ENCODE measurements at regions not wholly inside any gene's neighbourhood (a gene's known extent, or its start where the extent isn't known, plus 50 kb on each side); places are given as distances from the start of the nearest gene placed in this dataset.

- Histone ChIP-seq H3K9ac (ENCODE audit: low read length) (no peak overlapping the region), H3K36me3 (ENCODE audit: control insufficient read depth, low read depth, low read length) (no peaks in the 10 kb centered on the region), H3K4me1 (ENCODE audit: control insufficient read depth, low read depth, low read length) (no peaks in the 10 kb centered on the region), H3K27me3 (ENCODE audit: control insufficient read depth, insufficient read depth, low read length) (no peaks in the 10 kb centered on the region), H3K9me3 (ENCODE audit: control insufficient read depth, low read depth, low read length) (no peaks in the 10 kb centered on the region), H3K27ac (ENCODE audit: low read length) (no peak overlapping the region), H3K4me3 (ENCODE audit: low read length) (no peak overlapping the region)
Observed at GRCh38 chr4:13024147-13025105, 459.7 kb downstream of the RAB28 start.

- no peaks in the 10 kb centered on the region for H3K9me3 ChIP-seq (ENCODE audit: control insufficient read depth, low read depth, low read length)
- H3K27me3 ChIP-seq (ENCODE audit: control insufficient read depth, insufficient read depth, low read length) = no peaks in the 10 kb centered on the region
- no peak overlapping the region for H3K4me3 ChIP-seq (ENCODE audit: low read length)
- H3K9ac ChIP-seq (ENCODE audit: low read length) = no peak overlapping the region
- no peak overlapping the region for H3K27ac ChIP-seq (ENCODE audit: low read length)
- no peaks in the 10 kb centered on the region for H3K4me1 ChIP-seq (ENCODE audit: control insufficient read depth, low read depth, low read length)
- H3K36me3 ChIP-seq (ENCODE audit: control insufficient read depth, low read depth, low read length) = no peaks in the 10 kb centered on the region
Observed at GRCh38 chr4:13007802-13008470, 476.2 kb downstream of the RAB28 start.

- H3K36me3 ChIP-seq (ENCODE audit: control insufficient read depth, low read depth, low read length) = no peaks in the 10 kb centered on the region
- H3K9ac ChIP-seq (ENCODE audit: low read length) = no peak overlapping the region
- no peaks in the 10 kb centered on the region for H3K4me1 ChIP-seq (ENCODE audit: control insufficient read depth, low read depth, low read length)
- H3K9me3 ChIP-seq (ENCODE audit: control insufficient read depth, low read depth, low read length) = no peaks in the 10 kb centered on the region
- no peak overlapping the region for H3K27ac ChIP-seq (ENCODE audit: low read length)
- H3K27me3 ChIP-seq (ENCODE audit: control insufficient read depth, insufficient read depth, low read length) = no peaks in the 10 kb centered on the region
- H3K4me3 ChIP-seq (ENCODE audit: low read length) = no peak overlapping the region
Observed at GRCh38 chr4:12993923-12994322, 490.2 kb downstream of the RAB28 start.

DNA sequence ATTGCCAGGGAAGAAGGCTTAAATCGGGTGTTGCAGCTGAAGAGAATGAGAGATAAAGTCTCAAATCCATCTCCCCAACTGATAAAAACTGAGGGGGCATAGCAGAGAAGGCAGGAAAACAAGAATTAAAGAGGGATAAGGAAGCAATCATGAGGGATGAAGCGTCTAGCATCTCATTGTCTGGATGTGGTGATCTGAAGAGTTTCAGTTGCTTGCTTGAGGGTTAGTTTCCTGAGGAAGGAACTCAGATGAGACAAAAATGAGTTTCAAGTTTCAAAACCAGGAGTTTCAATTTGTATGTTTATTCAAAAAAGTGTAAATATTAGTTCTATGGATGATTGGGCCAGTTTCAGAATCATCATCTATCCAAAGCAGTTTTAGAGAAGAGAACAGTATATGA, 496.9 kb downstream of the RAB28 start:
- Histone ChIP-seq H3K36me3 (ENCODE audit: control insufficient read depth, low read depth, low read length) (no peaks in the 10 kb centered on the region), H3K4me1 (ENCODE audit: control insufficient read depth, low read depth, low read length) (no peaks in the 10 kb centered on the region), H3K27ac (ENCODE audit: low read length) (no peak overlapping the region), H3K9me3 (ENCODE audit: control insufficient read depth, low read depth, low read length) (no peaks in the 10 kb centered on the region), H3K4me3 (ENCODE audit: low read length) (no peak overlapping the region), H3K27me3 (ENCODE audit: control insufficient read depth, insufficient read depth, low read length) (no peaks in the 10 kb centered on the region), H3K9ac (ENCODE audit: low read length) (no peak overlapping the region)

DNA sequence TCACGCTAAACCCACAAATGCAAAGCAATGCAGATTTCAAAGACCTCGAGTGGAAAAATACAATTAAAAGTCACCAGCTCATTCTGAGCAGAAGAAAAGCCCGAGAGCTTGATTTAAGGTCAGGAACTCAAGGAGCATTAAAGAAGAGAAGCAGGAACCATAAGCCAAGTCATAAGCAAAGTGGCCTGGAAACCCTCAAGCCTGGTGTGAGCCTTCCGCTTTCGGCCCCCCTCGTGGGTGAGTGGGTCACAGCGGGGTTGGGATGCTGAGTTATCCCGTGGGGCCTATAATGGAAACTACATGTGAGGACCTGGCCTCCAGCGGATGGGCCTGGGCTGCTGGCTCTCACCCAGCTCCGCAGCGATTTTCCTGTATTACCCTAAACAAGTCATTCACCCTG, 504.3 kb downstream of the RAB28 start:
- H3K4me1 ChIP-seq (ENCODE audit: control insufficient read depth, low read depth, low read length) = no peaks in the 10 kb centered on the region
- H3K9me3 ChIP-seq (ENCODE audit: control insufficient read depth, low read depth, low read length) = no peaks in the 10 kb centered on the region
- H3K9ac ChIP-seq (ENCODE audit: low read length) = no peak overlapping the region
- H3K27me3 ChIP-seq (ENCODE audit: control insufficient read depth, insufficient read depth, low read length) = no peaks in the 10 kb centered on the region
- no peaks in the 10 kb centered on the region for H3K36me3 ChIP-seq (ENCODE audit: control insufficient read depth, low read depth, low read length)
- no peak overlapping the region for H3K4me3 ChIP-seq (ENCODE audit: low read length)
- no peak overlapping the region for H3K27ac ChIP-seq (ENCODE audit: low read length)

- H3K4me1 ChIP-seq (ENCODE audit: control insufficient read depth, low read depth, low read length) = no peaks in the 10 kb centered on the region
- H3K27ac ChIP-seq (ENCODE audit: low read length) = no peak overlapping the region
- H3K4me3 ChIP-seq (ENCODE audit: low read length) = no peak overlapping the region
- no peaks in the 10 kb centered on the region for H3K27me3 ChIP-seq (ENCODE audit: control insufficient read depth, insufficient read depth, low read length)
- H3K9me3 ChIP-seq (ENCODE audit: control insufficient read depth, low read depth, low read length) = no peaks in the 10 kb centered on the region
- no peaks in the 10 kb centered on the region for H3K36me3 ChIP-seq (ENCODE audit: control insufficient read depth, low read depth, low read length)
- H3K9ac ChIP-seq (ENCODE audit: low read length) = no peak overlapping the region
Observed at GRCh38 chr4:12978310-12978709, 505.8 kb downstream of the RAB28 start.

DNA sequence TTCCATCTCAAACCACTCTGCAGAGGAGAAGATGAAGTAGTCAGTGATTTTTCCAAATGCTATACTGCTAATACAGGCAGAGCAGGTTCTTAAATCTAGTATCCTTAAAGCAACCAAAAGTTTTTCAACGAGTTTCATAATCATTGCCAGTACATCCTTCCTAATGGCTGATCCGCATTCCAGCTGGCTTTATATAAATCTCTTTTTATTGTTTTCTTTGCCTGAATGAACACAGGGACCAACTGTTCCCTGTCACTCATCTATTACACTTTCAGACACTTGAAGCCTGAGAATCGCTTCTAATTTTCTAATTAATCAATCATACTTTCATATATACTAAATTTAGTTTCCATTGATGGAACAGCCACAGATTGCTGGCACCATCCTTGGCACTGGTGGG, 508.6 kb downstream of the RAB28 start:
- H3K9ac ChIP-seq (ENCODE audit: low read length) = no peak overlapping the region
- H3K4me3 ChIP-seq (ENCODE audit: low read length) = no peak overlapping the region
- H3K27me3 ChIP-seq (ENCODE audit: control insufficient read depth, insufficient read depth, low read length) = no peaks in the 10 kb centered on the region
- H3K4me1 ChIP-seq (ENCODE audit: control insufficient read depth, low read depth, low read length) = no peaks in the 10 kb centered on the region
- H3K27ac ChIP-seq (ENCODE audit: low read length) = no peak overlapping the region
- H3K36me3 ChIP-seq (ENCODE audit: control insufficient read depth, low read depth, low read length) = no peaks in the 10 kb centered on the region
- no peaks in the 10 kb centered on the region for H3K9me3 ChIP-seq (ENCODE audit: control insufficient read depth, low read depth, low read length)

DNA sequence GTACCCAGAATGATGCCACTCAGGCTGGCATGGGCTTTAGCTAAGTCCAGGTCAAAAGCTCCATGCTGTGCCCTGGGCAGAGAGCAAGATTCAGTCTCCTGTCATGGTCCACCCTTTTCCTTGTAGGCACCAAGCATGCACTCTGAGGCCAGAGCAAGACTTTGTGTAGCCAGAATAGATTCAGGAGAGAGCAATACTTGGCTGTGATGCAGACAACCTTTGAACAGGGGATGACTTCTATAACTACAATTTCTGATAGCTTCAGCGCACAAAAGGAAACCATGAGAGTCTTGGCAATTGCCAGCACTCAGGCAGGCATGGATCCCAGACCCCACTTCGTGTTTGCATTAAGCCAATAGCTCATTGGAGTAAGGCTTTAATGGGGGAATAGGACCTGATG, 510.6 kb downstream of the RAB28 start:
- H3K9ac ChIP-seq (ENCODE audit: low read length) = no peak overlapping the region
- H3K27ac ChIP-seq (ENCODE audit: low read length) = no peak overlapping the region
- H3K4me3 ChIP-seq (ENCODE audit: low read length) = no peak overlapping the region
- no peaks in the 10 kb centered on the region for H3K9me3 ChIP-seq (ENCODE audit: control insufficient read depth, low read depth, low read length)
- no peaks in the 10 kb centered on the region for H3K36me3 ChIP-seq (ENCODE audit: control insufficient read depth, low read depth, low read length)
- H3K4me1 ChIP-seq (ENCODE audit: control insufficient read depth, low read depth, low read length) = no peaks in the 10 kb centered on the region
- H3K27me3 ChIP-seq (ENCODE audit: control insufficient read depth, insufficient read depth, low read length) = no peaks in the 10 kb centered on the region

GRCh38 chr4:12968345-12968744, 515.8 kb downstream of the RAB28 start:
- H3K36me3 ChIP-seq (ENCODE audit: control insufficient read depth, low read depth, low read length) = no peaks in the 10 kb centered on the region
- H3K27ac ChIP-seq (ENCODE audit: low read length) = no peak overlapping the region
- no peak overlapping the region for H3K4me3 ChIP-seq (ENCODE audit: low read length)
- no peak overlapping the region for H3K9ac ChIP-seq (ENCODE audit: low read length)
- H3K9me3 ChIP-seq (ENCODE audit: control insufficient read depth, low read depth, low read length) = no peaks in the 10 kb centered on the region
- H3K27me3 ChIP-seq (ENCODE audit: control insufficient read depth, insufficient read depth, low read length) = no peaks in the 10 kb centered on the region
- no peaks in the 10 kb centered on the region for H3K4me1 ChIP-seq (ENCODE audit: control insufficient read depth, low read depth, low read length)

DNA sequence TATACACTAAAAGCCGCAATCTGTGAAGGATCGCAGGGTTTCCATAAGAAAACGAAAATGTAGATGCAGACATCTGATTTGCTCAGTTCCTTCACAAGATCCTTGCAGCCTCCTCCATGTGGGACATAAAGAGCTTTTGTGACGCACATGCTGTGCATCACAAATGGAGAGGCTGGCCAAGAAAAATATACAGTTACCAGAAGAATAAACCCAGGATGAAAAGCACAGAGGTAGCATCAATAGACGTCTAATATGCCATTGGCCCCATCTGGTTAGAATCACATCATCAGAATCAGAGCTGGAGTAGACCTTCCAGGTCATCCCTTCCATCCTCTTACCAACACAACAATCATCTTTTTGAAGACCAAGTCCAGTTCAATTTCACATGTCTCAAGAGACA, 517.4 kb downstream of the RAB28 start:
- Histone ChIP-seq H3K27me3 (ENCODE audit: control insufficient read depth, insufficient read depth, low read length) (no peaks in the 10 kb centered on the region), H3K27ac (ENCODE audit: low read length) (no peak overlapping the region), H3K9ac (ENCODE audit: low read length) (no peak overlapping the region), H3K4me3 (ENCODE audit: low read length) (no peak overlapping the region), H3K4me1 (ENCODE audit: control insufficient read depth, low read depth, low read length) (no peaks in the 10 kb centered on the region), H3K36me3 (ENCODE audit: control insufficient read depth, low read depth, low read length) (no peaks in the 10 kb centered on the region), H3K9me3 (ENCODE audit: control insufficient read depth, low read depth, low read length) (no peaks in the 10 kb centered on the region)

- Histone ChIP-seq H3K4me1 (ENCODE audit: control insufficient read depth, low read depth, low read length) (no peaks in the 10 kb centered on the region), H3K4me3 (ENCODE audit: low read length) (no peak overlapping the region), H3K9ac (ENCODE audit: low read length) (no peak overlapping the region), H3K27ac (ENCODE audit: low read length) (no peak overlapping the region), H3K36me3 (ENCODE audit: control insufficient read depth, low read depth, low read length) (no peaks in the 10 kb centered on the region), H3K9me3 (ENCODE audit: control insufficient read depth, low read depth, low read length) (no peaks in the 10 kb centered on the region), H3K27me3 (ENCODE audit: control insufficient read depth, insufficient read depth, low read length) (no peaks in the 10 kb centered on the region)
Observed at GRCh38 chr4:12965334-12965733, 518.8 kb downstream of the RAB28 start.

DNA sequence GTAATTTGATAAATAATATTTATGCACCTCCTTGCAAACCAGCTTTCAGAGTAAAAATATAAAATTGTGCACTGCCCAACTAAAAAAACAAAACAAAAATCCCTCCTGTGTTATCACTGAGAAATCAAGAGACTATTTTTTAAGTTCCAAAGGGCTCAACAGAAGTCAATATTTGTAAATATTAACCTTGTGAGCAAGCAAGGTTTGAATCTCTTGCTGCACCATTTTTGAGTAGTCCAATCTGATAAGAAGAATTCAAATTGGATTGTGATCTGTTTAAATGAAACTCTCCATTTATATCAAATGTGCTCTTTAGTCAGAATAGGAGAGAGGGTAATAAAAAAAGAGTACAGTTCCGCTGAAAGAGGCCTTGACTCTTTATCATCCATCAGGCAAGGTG, 520.2 kb downstream of the RAB28 start:
- no peaks in the 10 kb centered on the region for H3K36me3 ChIP-seq (ENCODE audit: control insufficient read depth, low read depth, low read length)
- H3K27me3 ChIP-seq (ENCODE audit: control insufficient read depth, insufficient read depth, low read length) = no peaks in the 10 kb centered on the region
- H3K9ac ChIP-seq (ENCODE audit: low read length) = no peak overlapping the region
- H3K4me1 ChIP-seq (ENCODE audit: control insufficient read depth, low read depth, low read length) = no peaks in the 10 kb centered on the region
- H3K4me3 ChIP-seq (ENCODE audit: low read length) = no peak overlapping the region
- H3K27ac ChIP-seq (ENCODE audit: low read length) = no peak overlapping the region
- no peaks in the 10 kb centered on the region for H3K9me3 ChIP-seq (ENCODE audit: control insufficient read depth, low read depth, low read length)

All from iPS-18a (cell line).